ENCODE measurements at regions not wholly inside any gene's neighbourhood (a gene's known extent, or its start where the extent isn't known, plus 50 kb on each side); places are given as distances from the start of the nearest gene placed in this dataset.

DNA sequence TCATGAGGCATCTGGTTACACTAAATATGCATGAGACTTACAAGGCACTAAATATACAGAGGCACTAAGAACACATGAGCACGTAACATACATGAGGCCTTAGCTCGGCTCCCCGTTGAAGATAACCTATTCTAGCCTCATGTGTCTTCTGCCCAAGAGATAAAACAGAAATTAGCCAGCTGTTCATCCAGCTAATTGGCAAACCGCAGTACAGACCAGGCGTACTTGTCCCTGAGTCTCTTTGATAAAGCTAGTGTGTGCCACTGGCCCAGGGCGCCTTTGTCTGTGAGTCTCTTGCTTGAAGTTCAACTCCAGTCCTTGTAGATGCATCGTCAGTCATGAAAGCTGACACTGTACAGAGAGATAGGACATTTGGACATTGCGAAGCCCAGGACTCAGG, 121.9 kb upstream of the SPATA12 start:
- TF ChIP-seq, protein P1, sequence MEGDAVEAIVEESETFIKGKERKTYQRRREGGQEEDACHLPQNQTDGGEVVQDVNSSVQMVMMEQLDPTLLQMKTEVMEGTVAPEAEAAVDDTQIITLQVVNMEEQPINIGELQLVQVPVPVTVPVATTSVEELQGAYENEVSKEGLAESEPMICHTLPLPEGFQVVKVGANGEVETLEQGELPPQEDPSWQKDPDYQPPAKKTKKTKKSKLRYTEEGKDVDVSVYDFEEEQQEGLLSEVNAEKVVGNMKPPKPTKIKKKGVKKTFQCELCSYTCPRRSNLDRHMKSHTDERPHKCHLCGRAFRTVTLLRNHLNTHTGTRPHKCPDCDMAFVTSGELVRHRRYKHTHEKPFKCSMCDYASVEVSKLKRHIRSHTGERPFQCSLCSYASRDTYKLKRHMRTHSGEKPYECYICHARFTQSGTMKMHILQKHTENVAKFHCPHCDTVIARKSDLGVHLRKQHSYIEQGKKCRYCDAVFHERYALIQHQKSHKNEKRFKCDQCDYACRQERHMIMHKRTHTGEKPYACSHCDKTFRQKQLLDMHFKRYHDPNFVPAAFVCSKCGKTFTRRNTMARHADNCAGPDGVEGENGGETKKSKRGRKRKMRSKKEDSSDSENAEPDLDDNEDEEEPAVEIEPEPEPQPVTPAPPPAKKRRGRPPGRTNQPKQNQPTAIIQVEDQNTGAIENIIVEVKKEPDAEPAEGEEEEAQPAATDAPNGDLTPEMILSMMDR (IDR thresholded peaks at IDR 0.05) = no peak
- TF ChIP-seq, protein P2, sequence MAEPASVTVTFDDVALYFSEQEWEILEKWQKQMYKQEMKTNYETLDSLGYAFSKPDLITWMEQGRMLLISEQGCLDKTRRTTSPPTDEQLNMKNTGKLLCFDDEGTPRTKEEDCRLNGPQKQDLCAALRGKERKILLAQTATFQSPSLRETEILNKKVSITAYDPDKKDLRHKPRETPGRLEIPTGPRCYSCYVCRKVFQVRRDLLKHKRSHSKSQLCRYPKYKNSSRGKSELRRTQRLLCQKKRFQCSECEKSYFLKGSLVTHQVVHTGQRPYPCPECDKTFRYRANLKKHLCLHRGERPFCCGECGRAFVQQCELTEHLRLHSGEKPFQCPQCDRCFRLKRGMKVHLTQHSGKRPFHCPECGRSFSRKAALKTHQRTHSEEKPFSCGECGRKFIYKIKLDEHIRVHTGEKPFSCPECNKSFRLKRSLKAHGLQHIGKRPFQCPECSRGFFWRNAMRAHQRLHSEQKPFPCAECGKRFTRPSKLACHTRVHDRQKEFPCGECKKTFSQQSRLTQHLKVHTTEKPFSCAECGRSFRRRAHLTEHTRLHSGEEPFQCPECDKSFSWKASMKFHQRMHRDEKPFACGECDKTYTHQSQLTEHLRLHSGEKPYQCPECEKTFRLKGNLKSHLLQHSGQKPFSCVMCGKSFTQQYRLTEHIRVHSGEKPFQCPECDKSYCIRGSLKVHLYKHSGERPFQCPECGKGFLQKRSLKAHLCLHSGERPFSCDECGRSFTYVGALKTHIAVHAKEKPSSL (CRISPR knock-in tag; conservative IDR thresholded peaks at IDR 0.05) = no peak
- TF ChIP-seq, protein P3, sequence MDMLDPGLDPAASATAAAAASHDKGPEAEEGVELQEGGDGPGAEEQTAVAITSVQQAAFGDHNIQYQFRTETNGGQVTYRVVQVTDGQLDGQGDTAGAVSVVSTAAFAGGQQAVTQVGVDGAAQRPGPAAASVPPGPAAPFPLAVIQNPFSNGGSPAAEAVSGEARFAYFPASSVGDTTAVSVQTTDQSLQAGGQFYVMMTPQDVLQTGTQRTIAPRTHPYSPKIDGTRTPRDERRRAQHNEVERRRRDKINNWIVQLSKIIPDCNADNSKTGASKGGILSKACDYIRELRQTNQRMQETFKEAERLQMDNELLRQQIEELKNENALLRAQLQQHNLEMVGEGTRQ (CRISPR knock-in tag; IDR thresholded peaks at IDR 0.05) = no peak
- TF ChIP-seq, protein P4, sequence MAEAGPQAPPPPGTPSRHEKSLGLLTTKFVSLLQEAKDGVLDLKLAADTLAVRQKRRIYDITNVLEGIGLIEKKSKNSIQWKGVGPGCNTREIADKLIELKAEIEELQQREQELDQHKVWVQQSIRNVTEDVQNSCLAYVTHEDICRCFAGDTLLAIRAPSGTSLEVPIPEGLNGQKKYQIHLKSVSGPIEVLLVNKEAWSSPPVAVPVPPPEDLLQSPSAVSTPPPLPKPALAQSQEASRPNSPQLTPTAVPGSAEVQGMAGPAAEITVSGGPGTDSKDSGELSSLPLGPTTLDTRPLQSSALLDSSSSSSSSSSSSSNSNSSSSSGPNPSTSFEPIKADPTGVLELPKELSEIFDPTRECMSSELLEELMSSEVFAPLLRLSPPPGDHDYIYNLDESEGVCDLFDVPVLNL (CRISPR knock-in tag; IDR thresholded peaks at IDR 0.05; ENCODE audit: borderline replicate concordance, low read depth) = no peak
- TF ChIP-seq KAT7 (CRISPR knock-in tag; IDR thresholded peaks at IDR 0.05; ENCODE audit: borderline replicate concordance) (no peak), ELF4 (CRISPR knock-in tag; IDR thresholded peaks at IDR 0.05; ENCODE audit: low read depth) (no peak), RELA (CRISPR knock-in tag; IDR thresholded peaks at IDR 0.05; ENCODE audit: borderline replicate concordance) (no peak), NFATC4 (CRISPR knock-in tag; IDR thresholded peaks at IDR 0.05) (no peak), SP1 (CRISPR knock-in tag; conservative IDR thresholded peaks at IDR 0.05) (no peak), JUN (CRISPR knock-in tag; IDR thresholded peaks at IDR 0.05) (no peak), IRF2 (CRISPR knock-in tag; IDR thresholded peaks at IDR 0.05; ENCODE audit: borderline replicate concordance, low read depth) (no peak)
- TF ChIP-seq, protein P5, sequence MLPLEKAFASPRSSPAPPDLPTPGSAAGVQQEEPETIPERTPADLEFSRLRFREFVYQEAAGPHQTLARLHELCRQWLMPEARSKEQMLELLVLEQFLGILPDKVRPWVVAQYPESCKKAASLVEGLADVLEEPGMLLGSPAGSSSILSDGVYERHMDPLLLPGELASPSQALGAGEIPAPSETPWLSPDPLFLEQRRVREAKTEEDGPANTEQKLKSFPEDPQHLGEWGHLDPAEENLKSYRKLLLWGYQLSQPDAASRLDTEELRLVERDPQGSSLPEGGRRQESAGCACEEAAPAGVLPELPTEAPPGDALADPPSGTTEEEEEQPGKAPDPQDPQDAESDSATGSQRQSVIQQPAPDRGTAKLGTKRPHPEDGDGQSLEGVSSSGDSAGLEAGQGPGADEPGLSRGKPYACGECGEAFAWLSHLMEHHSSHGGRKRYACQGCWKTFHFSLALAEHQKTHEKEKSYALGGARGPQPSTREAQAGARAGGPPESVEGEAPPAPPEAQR (CRISPR knock-in tag; IDR thresholded peaks at IDR 0.05) = no peak
- TF ChIP-seq, protein P6, sequence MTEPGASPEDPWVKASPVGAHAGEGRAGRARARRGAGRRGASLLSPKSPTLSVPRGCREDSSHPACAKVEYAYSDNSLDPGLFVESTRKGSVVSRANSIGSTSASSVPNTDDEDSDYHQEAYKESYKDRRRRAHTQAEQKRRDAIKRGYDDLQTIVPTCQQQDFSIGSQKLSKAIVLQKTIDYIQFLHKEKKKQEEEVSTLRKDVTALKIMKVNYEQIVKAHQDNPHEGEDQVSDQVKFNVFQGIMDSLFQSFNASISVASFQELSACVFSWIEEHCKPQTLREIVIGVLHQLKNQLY (CRISPR knock-in tag; IDR thresholded peaks at IDR 0.05) = no peak
- TF ChIP-seq, protein P7, sequence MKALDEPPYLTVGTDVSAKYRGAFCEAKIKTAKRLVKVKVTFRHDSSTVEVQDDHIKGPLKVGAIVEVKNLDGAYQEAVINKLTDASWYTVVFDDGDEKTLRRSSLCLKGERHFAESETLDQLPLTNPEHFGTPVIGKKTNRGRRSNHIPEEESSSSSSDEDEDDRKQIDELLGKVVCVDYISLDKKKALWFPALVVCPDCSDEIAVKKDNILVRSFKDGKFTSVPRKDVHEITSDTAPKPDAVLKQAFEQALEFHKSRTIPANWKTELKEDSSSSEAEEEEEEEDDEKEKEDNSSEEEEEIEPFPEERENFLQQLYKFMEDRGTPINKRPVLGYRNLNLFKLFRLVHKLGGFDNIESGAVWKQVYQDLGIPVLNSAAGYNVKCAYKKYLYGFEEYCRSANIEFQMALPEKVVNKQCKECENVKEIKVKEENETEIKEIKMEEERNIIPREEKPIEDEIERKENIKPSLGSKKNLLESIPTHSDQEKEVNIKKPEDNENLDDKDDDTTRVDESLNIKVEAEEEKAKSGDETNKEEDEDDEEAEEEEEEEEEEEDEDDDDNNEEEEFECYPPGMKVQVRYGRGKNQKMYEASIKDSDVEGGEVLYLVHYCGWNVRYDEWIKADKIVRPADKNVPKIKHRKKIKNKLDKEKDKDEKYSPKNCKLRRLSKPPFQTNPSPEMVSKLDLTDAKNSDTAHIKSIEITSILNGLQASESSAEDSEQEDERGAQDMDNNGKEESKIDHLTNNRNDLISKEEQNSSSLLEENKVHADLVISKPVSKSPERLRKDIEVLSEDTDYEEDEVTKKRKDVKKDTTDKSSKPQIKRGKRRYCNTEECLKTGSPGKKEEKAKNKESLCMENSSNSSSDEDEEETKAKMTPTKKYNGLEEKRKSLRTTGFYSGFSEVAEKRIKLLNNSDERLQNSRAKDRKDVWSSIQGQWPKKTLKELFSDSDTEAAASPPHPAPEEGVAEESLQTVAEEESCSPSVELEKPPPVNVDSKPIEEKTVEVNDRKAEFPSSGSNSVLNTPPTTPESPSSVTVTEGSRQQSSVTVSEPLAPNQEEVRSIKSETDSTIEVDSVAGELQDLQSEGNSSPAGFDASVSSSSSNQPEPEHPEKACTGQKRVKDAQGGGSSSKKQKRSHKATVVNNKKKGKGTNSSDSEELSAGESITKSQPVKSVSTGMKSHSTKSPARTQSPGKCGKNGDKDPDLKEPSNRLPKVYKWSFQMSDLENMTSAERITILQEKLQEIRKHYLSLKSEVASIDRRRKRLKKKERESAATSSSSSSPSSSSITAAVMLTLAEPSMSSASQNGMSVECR (CRISPR knock-in tag; IDR thresholded peaks at IDR 0.05; ENCODE audit: borderline replicate concordance) = no peak
